ENCODE measurements at regions not wholly inside any gene's neighbourhood (a gene's known extent, or its start where the extent isn't known, plus 50 kb on each side); places are given as distances from the start of the nearest gene placed in this dataset.

GRCh38 chr17:56672195-56672594 is 78.7 kb downstream of the NOG start:
- WGBS: 93% methylated on average over 8 of the region's 8 CpGs
- DNase-seq (ENCODE audit: extremely low spot score): no peak
- H3K4me1 ChIP-seq: no peaks in the 10 kb centered on the region
- H3K4me3 ChIP-seq: no peak overlapping the region
- TF ChIP-seq POLR2A (IDR thresholded peaks at IDR 0.05; ENCODE audit: low read depth) (no peak), POLR2AphosphoS5 (IDR thresholded peaks at IDR 0.05) (no peak), CTCF (IDR thresholded peaks at IDR 0.05) (no peak), EP300 (IDR thresholded peaks at IDR 0.05) (no peak)
- H3K27me3 ChIP-seq: peaks cover 0 to 26% (median 2%) of the 10 kb centered on the region in 4 donors
- H3K27ac ChIP-seq (replicated peaks in 1 of 4): no peak overlapping the region
- H3K9me3 ChIP-seq: no peaks in the 10 kb centered on the region
- intact Hi-C loops (cut with DNase I): loop anchor here (10.0 kb wide), 1 partner anchor 77 kb away; the partner anchor contains the start of gene NOG
- H3K36me3 ChIP-seq: no peaks in the 10 kb centered on the region

- no peak for DNase-seq (ENCODE audit: extremely low spot score)
- Histone ChIP-seq H3K9me3 (no peaks in the 10 kb centered on the region), H3K36me3 (no peaks in the 10 kb centered on the region), H3K27me3 (peaks cover 0 to 43% (median 2%) of the 10 kb centered on the region in 4 donors), H3K27ac (replicated peaks in 1 of 4) (no peak overlapping the region), H3K4me3 (no peak overlapping the region), H3K4me1 (peaks cover 7 to 14% (median 12%) of the 10 kb centered on the region in 4 donors)
- 90% methylated on average over 1 of the region's 1 CpG for WGBS
- TF ChIP-seq POLR2A (IDR thresholded peaks at IDR 0.05; ENCODE audit: low read depth) (no peak), EP300 (IDR thresholded peaks at IDR 0.05) (no peak), POLR2AphosphoS5 (IDR thresholded peaks at IDR 0.05) (no peak), CTCF (IDR thresholded peaks at IDR 0.05) (no peak)
- intact Hi-C loops (cut with DNase I): loop anchor here (10.0 kb wide), 1 partner anchor 80 kb away; the partner anchor contains the start of gene NOG
These were observed 81.0 kb downstream of the NOG start for GRCh38 chr17:56674401-56674925.

GRCh38 chr17:56675876-56676660 is 82.6 kb downstream of the NOG start:
- H3K4me1 ChIP-seq: peaks cover 7 to 14% (median 12%) of the 10 kb centered on the region in 4 donors
- intact Hi-C loops (cut with DNase I): loop anchor here (10.0 kb wide), 1 partner anchor 81 kb away; the partner anchor contains the start of gene NOG
- H3K27me3 ChIP-seq: peaks cover 0 to 52% (median 2%) of the 10 kb centered on the region in 4 donors
- H3K4me3 ChIP-seq: no peak overlapping the region
- no peaks in the 10 kb centered on the region for H3K9me3 ChIP-seq
- H3K27ac ChIP-seq (replicated peaks in 1 of 4): no peak overlapping the region
- 72% methylated on average over 1 of the region's 1 CpG for WGBS
- TF ChIP-seq POLR2A (IDR thresholded peaks at IDR 0.05; ENCODE audit: low read depth) (no peak), POLR2AphosphoS5 (IDR thresholded peaks at IDR 0.05) (no peak), EP300 (IDR thresholded peaks at IDR 0.05) (no peak), CTCF (IDR thresholded peaks at IDR 0.05) (no peak)
- no peaks in the 10 kb centered on the region for H3K36me3 ChIP-seq
- DNase-seq (ENCODE audit: extremely low spot score): no peak

- intact Hi-C loops (cut with DNase I): loop anchor here (10.0 kb wide), 1 partner anchor 82 kb away; the partner anchor contains the start of gene NOG
- DNase-seq (ENCODE audit: extremely low spot score): no peak
- Histone ChIP-seq H3K27ac (replicated peaks in 1 of 4) (no peak overlapping the region), H3K36me3 (no peaks in the 10 kb centered on the region), H3K9me3 (no peaks in the 10 kb centered on the region), H3K4me1 (peaks cover 7 to 14% (median 12%) of the 10 kb centered on the region in 4 donors), H3K4me3 (no peak overlapping the region), H3K27me3 (peaks cover 0 to 52% (median 2%) of the 10 kb centered on the region in 4 donors)
- no peak for TF ChIP-seq POLR2A (IDR thresholded peaks at IDR 0.05; ENCODE audit: low read depth)
- no peak for TF ChIP-seq POLR2AphosphoS5 (IDR thresholded peaks at IDR 0.05)
- no peak for TF ChIP-seq CTCF (IDR thresholded peaks at IDR 0.05)
- WGBS: 89% methylated on average over 1 of the region's 1 CpG
These were observed 83.3 kb downstream of the NOG start for GRCh38 chr17:56676810-56677209.
